ENCODE measurements at regions not wholly inside any gene's neighbourhood (a gene's known extent, or its start where the extent isn't known, plus 50 kb on each side); places are given as distances from the start of the nearest gene placed in this dataset.

DNA sequence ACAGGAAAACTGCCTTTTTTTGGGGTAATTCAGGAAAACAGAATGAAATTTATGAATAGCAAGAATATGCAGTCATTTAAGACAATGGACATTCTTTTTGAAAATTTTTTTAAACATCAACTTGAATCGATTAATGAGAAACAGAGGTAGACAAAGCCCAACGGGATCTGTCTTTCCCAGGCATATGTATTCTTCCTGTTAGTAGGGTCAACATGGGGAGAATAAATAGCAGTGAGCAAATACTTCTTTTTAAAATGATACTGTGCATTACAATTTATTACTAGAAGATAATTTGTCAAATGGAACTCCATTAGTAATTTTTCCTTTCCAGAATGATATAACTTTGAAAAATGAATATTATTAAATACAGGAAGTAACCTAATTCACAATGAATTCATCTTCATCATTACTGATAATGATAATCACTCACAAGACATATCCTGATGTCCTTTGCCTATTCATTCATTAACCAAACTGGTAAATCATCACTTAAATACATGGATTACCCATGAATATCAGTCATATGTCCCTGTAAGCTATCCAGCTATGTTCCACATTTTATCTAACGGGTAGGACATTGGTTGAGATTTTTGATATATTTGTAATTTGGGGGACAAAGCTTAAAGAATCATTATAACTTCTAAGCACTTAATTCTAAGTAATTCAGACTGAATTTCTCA lies 209.2 kb upstream of the CDIN1 start:
- no peak overlapping the region for H3K4me2 ChIP-seq (ENCODE audit: insufficient read depth, insufficient read length, low read length)
- no peak overlapping the region for H3K27ac Mint-ChIP-seq
- no peak overlapping the region for H3T11ph ChIP-seq (ENCODE audit: low read length)

More for the DNA sequence above, 209.2 kb upstream of the CDIN1 start:
- H3K27me3 Mint-ChIP-seq (ENCODE audit: low read depth) = no peaks in the 10 kb centered on the region
- Histone ChIP-seq H3K14ac (ENCODE audit: insufficient read depth, low read length) (no peak overlapping the region), H3K4ac (ENCODE audit: low read depth, low read length) (no peak overlapping the region), H3K27me3 (ENCODE audit: insufficient read depth, low read length) (no peaks in the 10 kb centered on the region), H2AFZ (ENCODE audit: low read length) (no peak overlapping the region), H3K27ac (ENCODE audit: insufficient read length, low read depth, low read length) (no peak overlapping the region), H2AK5ac (ENCODE audit: insufficient read length, low read length) (no peak overlapping the region), H3K79me1 (ENCODE audit: insufficient read depth, low read depth, low read length, poor library complexity, severe bottlenecking) (no peaks in the 10 kb centered on the region), H3K9me3 (ENCODE audit: control insufficient read depth, low read depth, low read length) (no peaks in the 10 kb centered on the region), H2BK15ac (ENCODE audit: low read depth, low read length) (no peak overlapping the region), H4K5ac (ENCODE audit: insufficient read length, low read depth, low read length) (no peak overlapping the region), H3K18ac (ENCODE audit: insufficient read length, low read depth, low read length) (no peak overlapping the region), H3K79me2 (ENCODE audit: insufficient read depth, low read length) (no peaks in the 10 kb centered on the region), H2BK20ac (ENCODE audit: low read depth, low read length, poor library complexity, severe bottlenecking) (no peak overlapping the region), H3K23ac (ENCODE audit: insufficient read length, low read depth, low read length) (no peak overlapping the region), H2BK12ac (ENCODE audit: insufficient read length, low read depth, low read length) (no peak overlapping the region), H3K56ac (ENCODE audit: insufficient read length, low read depth, low read length) (no peak overlapping the region), H3K9ac (ENCODE audit: extremely low read depth, insufficient read length, low read length) (no peak overlapping the region), H4K8ac (replicated peaks; ENCODE audit: insufficient read length, low read depth, low read length) (no peak overlapping the region), H3K23me2 (ENCODE audit: insufficient read length, low read depth, low read length, poor library complexity, severe bottlenecking) (no peaks in the 10 kb centered on the region), H3K4me1 (ENCODE audit: insufficient read depth, low read length) (no peaks in the 10 kb centered on the region), H2BK5ac (ENCODE audit: insufficient read length, low read length) (no peak overlapping the region), H4K20me1 (ENCODE audit: control insufficient read depth, insufficient read depth, insufficient read length) (no peaks in the 10 kb centered on the region), H4K91ac (ENCODE audit: insufficient read length, low read depth, low read length) (no peak overlapping the region), H2BK120ac (ENCODE audit: low read depth, low read length, poor library complexity, severe bottlenecking) (no peak overlapping the region)
- H3K4me3 Mint-ChIP-seq = no peak overlapping the region
- no peaks in the 10 kb centered on the region for H3K9me3 Mint-ChIP-seq
- no peaks in the 10 kb centered on the region for H3K36me3 Mint-ChIP-seq (ENCODE audit: insufficient read depth in 1 of 3, low read depth in 3 of 3)
- TF ChIP-seq, protein P1, sequence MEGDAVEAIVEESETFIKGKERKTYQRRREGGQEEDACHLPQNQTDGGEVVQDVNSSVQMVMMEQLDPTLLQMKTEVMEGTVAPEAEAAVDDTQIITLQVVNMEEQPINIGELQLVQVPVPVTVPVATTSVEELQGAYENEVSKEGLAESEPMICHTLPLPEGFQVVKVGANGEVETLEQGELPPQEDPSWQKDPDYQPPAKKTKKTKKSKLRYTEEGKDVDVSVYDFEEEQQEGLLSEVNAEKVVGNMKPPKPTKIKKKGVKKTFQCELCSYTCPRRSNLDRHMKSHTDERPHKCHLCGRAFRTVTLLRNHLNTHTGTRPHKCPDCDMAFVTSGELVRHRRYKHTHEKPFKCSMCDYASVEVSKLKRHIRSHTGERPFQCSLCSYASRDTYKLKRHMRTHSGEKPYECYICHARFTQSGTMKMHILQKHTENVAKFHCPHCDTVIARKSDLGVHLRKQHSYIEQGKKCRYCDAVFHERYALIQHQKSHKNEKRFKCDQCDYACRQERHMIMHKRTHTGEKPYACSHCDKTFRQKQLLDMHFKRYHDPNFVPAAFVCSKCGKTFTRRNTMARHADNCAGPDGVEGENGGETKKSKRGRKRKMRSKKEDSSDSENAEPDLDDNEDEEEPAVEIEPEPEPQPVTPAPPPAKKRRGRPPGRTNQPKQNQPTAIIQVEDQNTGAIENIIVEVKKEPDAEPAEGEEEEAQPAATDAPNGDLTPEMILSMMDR (conservative IDR thresholded peaks at IDR 0.05) = no peak
- no peak for DNase-seq
- 0 out of 4 replicates have a peak, but pooled peaks cover 2 to 5% of the 10 kb centered on the region in 2 experiments for H3K4me1 Mint-ChIP-seq
- WGBS (ENCODE audit: extremely low coverage, insufficient read length, low lambda C conversion rate) = no CpG with 5 or more reads among the region's 3 CpGs

Data from H9 (cell line).